ENCODE measurements at regions not wholly inside any gene's neighbourhood (a gene's known extent, or its start where the extent isn't known, plus 50 kb on each side); places are given as distances from the start of the nearest gene placed in this dataset.
A peak's percentile ranks its signal among the peaks of the same experiment; 100 is the strongest.

GRCh38 chr1:215466361-215466760 lies 100.7 kb upstream of the KCTD3 start:
- peak; percentile 26 for DNase-seq

DNA sequence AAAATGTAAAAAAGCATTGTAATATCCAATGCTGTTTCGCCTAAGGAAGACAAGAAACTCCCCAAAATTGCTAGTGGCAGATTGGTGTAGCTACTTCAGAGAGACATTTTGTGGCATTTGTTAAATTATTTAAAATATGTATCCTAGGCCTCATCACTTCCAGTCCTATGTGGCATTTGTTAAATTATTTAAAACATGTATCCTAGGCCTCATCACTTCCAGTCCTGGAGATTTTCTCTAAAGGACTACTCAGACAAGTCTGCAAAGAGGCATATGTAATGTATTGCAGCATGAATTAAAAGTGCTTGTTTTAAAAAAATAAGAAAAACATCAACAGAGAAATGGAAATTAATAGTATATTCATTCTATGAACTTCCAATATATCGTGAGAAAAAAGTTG lies 95.6 kb upstream of the KCTD3 start:
- DNase-seq = no peak

DNA sequence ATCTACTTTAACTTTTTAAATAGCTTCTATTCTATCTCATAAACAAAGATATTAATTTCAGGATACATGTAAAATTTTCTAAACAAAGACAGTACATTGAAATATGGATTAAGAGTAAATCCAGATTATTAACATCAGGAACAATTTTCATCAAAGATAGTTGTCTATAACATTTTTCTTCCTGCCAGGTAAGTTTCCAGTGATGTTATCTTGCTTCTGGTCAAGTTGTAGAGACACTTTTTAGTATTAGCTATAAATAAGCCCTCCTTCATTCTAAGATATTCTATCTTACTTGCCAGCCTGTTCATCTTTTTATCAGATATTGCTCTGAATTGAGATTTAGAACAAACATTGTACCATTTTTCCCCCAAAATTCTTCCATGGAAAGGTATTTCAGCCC lies 94.4 kb upstream of the KCTD3 start:
- DNase-seq = no peak

DNA sequence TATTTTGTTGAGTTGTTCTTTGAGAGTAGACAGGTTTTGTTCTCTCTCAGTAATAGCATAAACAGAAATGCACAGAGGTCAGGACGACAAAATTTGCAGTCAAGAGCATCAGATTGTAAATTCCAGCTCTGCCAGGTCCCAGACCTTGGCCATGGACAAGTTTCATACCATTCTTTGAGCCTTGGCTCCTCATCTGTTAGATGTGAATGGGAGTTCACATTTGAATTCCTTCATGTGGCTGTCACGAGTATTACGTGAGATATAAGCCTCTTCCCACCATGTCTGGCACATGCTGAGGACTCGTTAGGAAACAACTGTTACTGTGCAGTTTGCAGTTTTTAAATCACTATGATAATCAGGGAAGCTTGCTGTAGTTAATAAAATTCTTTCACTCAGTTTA lies 93.2 kb upstream of the KCTD3 start:
- DNase-seq = peak; percentile 13

DNA sequence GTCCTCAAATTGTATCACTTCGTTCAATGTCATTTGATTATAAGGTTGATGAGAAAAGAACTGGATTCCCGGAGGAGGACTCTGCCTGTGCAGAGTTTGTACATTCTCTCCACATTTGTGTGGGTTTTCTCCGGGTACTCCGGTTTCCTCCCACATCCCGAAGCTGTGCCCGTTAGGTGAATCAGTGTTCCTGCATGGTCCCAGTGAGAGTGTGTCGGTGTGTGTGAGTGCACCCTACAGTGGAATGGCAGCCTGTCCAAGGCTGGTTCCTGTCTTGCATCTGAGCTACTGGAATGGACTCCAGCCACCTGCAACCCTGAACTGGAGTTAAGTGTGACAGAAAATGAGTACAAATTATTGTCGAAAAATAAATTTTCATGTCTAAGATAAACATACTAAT lies 92.2 kb upstream of the KCTD3 start:
- no peak for DNase-seq

DNA sequence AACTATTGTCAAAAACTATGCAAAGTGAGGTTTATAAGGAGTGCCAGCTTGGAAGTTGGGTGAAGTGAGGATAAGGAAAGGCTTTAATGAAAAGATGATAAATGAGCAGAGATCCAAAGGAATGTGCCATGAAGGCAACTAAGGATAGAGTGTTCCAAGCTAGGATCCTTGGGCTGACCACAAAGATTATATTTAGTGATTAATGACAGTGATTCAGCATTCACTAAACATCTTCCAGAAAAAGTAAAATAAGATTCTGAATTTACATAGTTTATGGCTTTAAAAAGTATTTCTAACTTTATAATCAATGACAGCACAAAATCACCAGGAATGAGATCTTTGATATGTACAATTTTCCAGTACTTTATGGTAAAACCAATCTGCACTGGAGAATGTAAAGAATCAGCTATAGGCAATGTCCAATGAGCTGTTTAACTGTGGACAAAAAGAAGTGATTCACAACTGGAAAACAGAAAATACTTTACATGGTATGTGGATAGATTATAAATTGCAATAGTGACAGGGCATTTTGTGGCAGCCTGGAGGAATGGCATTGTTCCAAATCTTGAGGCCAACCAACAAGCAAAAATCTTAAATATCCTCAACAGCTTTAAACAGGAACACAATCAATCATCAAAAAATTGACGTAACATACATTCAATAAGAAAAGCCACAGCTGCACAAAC lies 91.2 kb upstream of the KCTD3 start:
- no peak for DNase-seq

GRCh38 chr1:215476541-215476940 lies 90.6 kb upstream of the KCTD3 start:
- no peak for DNase-seq

- DNase-seq = no peak
Measured at GRCh38 chr1:215477632-215478031, 89.5 kb upstream of the KCTD3 start.

DNA sequence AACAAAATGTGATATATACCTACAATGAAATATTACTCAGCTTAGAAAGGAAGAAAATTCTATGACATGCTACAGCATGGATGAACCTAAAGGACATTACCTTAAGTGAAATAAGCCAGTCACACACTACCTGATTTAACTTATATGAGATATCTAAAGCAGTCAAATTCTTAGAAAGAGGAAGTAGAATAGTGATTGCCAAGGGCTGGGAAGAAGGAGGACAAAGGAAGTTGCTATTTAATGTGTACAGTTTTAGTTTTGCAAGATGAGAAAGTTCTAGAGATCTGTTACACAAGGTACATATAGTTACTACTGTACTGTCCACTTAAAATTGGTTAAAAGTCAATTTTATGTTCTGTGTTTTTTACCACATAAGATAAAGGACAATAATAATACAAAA lies 87.5 kb upstream of the KCTD3 start:
- DNase-seq = no peak

DNA sequence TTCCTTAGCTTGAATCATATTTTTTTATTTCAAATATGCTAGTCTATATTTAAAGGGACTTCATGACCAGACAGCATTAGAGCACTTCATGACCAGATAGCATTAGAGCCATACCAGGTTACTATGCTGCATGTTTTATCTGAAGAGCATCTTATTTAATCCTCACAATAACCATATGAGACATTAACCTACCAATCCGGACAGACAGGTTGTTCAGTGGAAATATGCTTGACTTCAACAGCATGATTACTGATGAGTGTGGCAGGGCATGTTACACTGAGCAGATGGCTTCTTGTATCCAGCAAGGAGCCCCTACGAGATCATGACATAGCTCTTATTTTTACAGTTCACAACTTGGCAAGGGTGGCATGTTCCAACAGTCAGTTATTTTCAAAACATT lies 85.0 kb upstream of the KCTD3 start:
- DNase-seq = no peak

DNA sequence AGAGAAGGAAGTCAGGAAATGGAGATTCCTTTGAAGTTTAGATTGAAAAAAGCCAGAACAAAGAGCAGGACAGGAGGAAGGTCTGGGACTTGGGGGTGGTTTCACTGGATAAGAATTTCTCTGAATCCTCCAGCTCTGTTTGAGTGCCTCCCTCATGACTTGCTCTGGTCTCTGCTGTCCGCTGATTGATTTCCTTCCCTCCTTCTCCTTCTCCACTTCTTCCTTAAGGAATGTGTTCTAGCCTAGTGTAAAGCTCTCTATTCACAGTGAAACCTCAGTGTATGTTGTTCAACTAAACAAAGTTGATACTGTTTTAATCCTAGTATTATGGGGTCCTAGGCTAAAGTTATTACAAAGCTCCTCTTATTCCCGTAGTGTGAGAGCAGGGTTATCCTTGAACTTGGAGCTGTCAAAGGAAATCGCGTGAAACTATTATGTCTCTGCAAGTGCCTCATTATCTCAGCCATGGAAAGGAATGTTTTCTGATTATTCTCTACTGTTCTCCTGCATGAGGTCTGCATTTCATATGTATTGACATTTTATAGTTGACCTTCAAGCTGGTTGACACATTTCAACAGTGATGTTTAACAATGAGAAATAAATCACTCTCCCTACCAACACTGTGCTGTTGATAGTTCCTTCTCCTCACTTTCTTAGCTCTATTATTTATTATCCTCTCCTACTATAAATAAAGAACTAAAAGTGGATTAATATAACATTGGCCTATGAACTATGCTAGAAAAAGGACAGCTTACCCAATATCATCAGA lies 82.7 kb upstream of the KCTD3 start:
- no peak for DNase-seq

GRCh38 chr1:215487466-215487865 lies 79.6 kb upstream of the KCTD3 start:
- no peak for DNase-seq

GRCh38 chr1:215488850-215489249 lies 78.3 kb upstream of the KCTD3 start:
- no peak for DNase-seq

- no peak for DNase-seq
Measured at GRCh38 chr1:215489771-215490565, 77.1 kb upstream of the KCTD3 start.

DNA sequence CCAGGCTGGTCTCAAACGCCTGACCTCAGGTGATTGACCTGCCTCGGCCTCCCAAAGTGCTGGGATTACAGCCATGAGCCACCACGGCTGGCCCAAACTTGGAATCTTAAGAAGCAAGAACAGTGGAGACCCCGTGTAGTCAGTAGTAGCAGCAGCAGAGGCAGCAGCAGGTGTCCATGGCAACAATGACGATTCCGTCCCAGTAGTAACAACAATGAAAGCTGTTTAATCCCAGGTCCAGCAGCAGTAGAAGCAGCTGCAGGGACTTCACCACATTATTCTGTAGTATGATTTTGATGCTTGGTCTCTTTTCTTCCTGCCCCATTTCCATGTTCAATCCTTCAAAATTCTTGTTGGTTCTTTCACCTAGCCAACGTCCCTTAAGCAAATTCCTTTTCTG lies 69.6 kb upstream of the KCTD3 start:
- peak; percentile 5 for DNase-seq

GRCh38 chr1:215501496-215501895 lies 65.6 kb upstream of the KCTD3 start:
- no peak for DNase-seq

- DNase-seq = no peak
Measured at GRCh38 chr1:215502081-215502480, 65.0 kb upstream of the KCTD3 start.

DNA sequence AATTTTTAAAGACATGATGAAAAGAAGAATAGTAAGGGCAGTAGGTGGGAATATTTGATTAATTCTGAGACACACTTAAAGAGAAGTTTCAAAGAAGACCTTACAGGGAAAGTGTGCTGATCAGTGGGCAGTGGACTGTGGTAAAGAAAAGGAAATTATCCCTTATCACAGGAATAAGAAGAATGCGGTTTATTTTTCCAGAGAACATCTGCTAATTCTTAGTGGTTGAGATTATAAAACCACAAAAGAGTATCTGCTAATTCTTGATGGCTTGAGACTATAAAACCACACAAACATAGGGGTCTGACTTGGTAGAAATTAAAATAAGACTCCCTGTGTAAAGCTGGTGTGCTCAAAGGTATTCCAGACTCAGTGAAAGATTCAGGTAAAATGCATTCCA lies 60.0 kb upstream of the KCTD3 start:
- DNase-seq = no peak

DNA sequence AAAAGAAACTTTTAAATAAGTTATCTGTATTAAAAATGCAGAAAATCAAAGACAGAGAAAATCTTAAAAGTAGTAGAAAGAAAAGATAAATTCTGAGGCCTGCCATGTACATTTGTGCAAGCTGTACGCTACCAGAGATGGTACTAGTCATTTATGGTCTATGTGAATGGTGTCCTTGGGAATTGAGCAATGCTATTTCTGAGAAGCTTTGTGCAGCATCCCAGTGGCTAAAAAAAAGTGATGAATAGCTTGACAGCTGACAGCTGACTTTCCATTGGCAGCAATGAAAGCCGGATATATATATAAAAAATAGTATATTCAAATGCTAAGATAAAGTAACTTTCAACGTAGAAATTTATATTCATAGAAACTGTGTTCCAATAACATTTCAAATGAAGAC lies 58.8 kb upstream of the KCTD3 start:
- no peak for DNase-seq

Data from NCI-H69 (cell line).